ENCODE measurements at regions not wholly inside any gene's neighbourhood (a gene's known extent, or its start where the extent isn't known, plus 50 kb on each side); places are given as distances from the start of the nearest gene placed in this dataset.

DNA sequence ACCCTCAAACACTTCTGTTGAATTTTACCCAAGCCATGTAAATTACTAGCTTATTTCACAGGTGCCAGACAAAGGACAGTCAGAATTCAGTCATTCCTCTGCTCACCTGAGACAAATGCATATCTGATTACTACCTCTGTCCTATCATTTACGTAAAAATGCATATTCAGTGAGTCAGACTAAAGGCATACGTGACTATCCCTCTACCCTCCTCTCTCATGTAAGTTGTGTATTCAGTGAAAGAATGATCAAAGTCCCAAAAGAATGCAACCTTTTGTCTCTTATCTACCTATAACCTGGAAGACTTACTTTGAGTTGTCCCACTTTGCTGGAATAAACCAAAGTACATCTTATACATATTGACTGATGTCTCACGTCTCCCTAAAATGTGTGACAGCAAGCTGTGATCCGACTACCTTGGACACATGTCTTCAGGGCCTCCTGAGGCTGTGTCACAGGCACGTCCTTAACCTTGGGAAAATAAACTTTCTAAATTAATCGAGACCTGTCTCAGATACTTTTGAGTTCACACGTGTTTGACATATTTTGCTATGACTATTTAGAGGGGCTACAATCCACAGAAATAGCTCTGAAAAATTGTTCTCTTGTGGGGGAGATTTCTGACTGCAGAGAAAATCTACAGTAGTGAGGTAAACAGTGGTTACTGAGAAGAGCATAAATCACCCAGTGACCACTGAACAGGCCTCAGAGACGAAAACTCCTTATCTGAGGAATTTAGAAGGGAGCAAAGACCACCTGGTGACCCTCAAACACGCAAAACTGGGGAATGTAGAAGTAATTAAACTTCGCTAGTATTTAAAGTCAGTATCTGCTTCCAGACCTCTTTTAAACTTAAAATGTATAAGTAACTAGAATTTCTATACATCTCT lies 1575.8 kb downstream of the STIM2 start (continued):
- TF ChIP-seq EHF (CRISPR knock-in tag; IDR thresholded peaks at IDR 0.05): no peak
- no peak for TF ChIP-seq HOXB5 (CRISPR knock-in tag; IDR thresholded peaks at IDR 0.05)

DNA sequence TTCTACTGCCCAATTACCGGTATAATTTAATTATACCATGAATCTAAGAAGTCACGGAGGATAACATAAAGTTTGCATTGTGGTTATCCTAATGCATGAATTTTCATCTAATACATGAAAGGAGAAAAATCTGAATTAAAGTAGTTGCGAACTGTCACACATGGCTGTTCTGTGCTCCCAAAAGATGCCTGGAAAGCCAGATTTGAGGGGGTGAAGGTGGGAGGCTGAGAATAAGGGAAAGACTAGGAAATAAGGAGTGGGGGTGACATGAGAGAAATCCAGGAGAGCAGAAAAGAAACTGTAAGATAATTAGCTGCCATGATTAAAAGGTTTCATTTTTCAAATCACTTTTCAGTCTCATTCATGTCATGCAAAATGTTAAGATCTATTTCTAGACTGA lies 1582.7 kb downstream of the STIM2 start:
- FAIRE-seq (no peak), DNase-seq (ENCODE audit: low read depth in 1 of 2, low spot score in 1 of 2) (no peak), ATAC-seq (no peak)
- Histone ChIP-seq H3K4me1 (no peaks in the 10 kb centered on the region), H3K4me2 (no peak overlapping the region), H3K4me3 (no peak overlapping the region), H3K9me3 (no peaks in the 10 kb centered on the region), H3K27ac (no peak overlapping the region)
- 80% methylated on average over 3 of the region's 3 CpGs for WGBS (ENCODE audit: missing lambda C conversion rate)
- CTCF ChIA-PET: no interaction called here
- TF ChIP-seq, protein P1, sequence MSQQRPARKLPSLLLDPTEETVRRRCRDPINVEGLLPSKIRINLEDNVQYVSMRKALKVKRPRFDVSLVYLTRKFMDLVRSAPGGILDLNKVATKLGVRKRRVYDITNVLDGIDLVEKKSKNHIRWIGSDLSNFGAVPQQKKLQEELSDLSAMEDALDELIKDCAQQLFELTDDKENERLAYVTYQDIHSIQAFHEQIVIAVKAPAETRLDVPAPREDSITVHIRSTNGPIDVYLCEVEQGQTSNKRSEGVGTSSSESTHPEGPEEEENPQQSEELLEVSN (IDR thresholded peaks at IDR 0.05; ENCODE audit: borderline replicate concordance, low read depth): no peak
- POLR2A ChIA-PET: no interaction called here

DNA sequence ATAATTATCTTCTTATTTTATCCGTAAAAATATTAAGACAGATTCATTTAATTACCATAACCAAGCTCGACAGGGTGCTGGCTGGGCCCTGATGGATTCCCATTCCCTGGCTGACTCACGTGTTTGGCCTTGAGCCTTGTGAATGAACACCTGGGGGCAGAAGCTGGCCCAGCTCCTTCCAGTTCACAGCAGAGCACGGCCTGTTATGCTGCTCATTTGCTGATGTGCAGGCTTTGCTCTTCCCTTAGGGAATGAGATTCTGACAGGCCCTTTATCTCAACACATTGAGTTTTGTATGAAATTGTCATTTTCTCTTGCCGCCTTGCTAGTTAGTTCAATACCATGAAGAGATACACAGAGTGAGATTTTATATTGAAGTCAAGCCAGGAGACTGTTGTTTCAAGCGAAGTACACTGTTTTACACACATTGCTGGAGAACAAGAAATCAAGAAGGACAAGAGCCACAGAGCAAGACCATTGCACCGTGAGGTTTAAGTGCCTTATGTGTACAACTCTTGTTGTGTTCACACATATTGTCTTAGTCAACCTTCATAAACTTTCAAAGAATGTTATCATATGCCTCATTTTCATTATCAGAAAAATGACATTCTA lies 1583.3 kb downstream of the STIM2 start:
- FAIRE-seq: no peak

More for the DNA sequence above, 1583.3 kb downstream of the STIM2 start:
- ATAC-seq (no peak), DNase-seq (ENCODE audit: low read depth in 1 of 2, low spot score in 1 of 2) (no peak)
- CTCF ChIA-PET: no interaction called here
- Histone ChIP-seq H3K4me3 (no peak overlapping the region), H3K27ac (no peak overlapping the region), H3K4me1 (no peaks in the 10 kb centered on the region), H3K4me2 (no peak overlapping the region), H3K9me3 (no peaks in the 10 kb centered on the region)
- POLR2A ChIA-PET: no interaction called here
- 48% methylated on average over 7 of the region's 7 CpGs for WGBS (ENCODE audit: missing lambda C conversion rate)
- TF ChIP-seq, protein P2, sequence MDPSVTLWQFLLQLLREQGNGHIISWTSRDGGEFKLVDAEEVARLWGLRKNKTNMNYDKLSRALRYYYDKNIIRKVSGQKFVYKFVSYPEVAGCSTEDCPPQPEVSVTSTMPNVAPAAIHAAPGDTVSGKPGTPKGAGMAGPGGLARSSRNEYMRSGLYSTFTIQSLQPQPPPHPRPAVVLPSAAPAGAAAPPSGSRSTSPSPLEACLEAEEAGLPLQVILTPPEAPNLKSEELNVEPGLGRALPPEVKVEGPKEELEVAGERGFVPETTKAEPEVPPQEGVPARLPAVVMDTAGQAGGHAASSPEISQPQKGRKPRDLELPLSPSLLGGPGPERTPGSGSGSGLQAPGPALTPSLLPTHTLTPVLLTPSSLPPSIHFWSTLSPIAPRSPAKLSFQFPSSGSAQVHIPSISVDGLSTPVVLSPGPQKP (IDR thresholded peaks at IDR 0.05; ENCODE audit: low read depth, low read length): no peak
- TF ChIP-seq HDAC2 (IDR thresholded peaks at IDR 0.05) (no peak), RNF2 (IDR thresholded peaks at IDR 0.05; ENCODE audit: borderline replicate concordance, low read depth) (no peak), ZFP36 (IDR thresholded peaks at IDR 0.05; ENCODE audit: borderline replicate concordance, partially characterized antibody) (no peak), HOXB13 (CRISPR knock-in tag; IDR thresholded peaks at IDR 0.05; ENCODE audit: low read depth) (no peak), MYC (IDR thresholded peaks at IDR 0.05; ENCODE audit: borderline replicate concordance, low read length) (no peak), EP300 (IDR thresholded peaks at IDR 0.05) (no peak), JUNB (IDR thresholded peaks at IDR 0.05) (no peak), CBX2 (IDR thresholded peaks at IDR 0.05; ENCODE audit: borderline replicate concordance, low read depth) (no peak), ZC3H11A (IDR thresholded peaks at IDR 0.05) (no peak), NR3C1 (IDR thresholded peaks at IDR 0.05) (no peak), POLR2A (IDR thresholded peaks at IDR 0.05; ENCODE audit: low read length) (no peak), POLR2AphosphoS2 (conservative IDR thresholded peaks at IDR 0.05; ENCODE audit: low read length) (no peak), NFE2L2 (conservative IDR thresholded peaks at IDR 0.05; ENCODE audit: low read length) (no peak), CBX8 (IDR thresholded peaks at IDR 0.05) (no peak), SREBF2 (IDR thresholded peaks at IDR 0.05) (no peak), GATA3 (IDR thresholded peaks at IDR 0.05; ENCODE audit: borderline replicate concordance) (no peak)
- TF ChIP-seq, protein P1 (IDR thresholded peaks at IDR 0.05; ENCODE audit: borderline replicate concordance, low read depth): no peak
- TF ChIP-seq, protein P3, sequence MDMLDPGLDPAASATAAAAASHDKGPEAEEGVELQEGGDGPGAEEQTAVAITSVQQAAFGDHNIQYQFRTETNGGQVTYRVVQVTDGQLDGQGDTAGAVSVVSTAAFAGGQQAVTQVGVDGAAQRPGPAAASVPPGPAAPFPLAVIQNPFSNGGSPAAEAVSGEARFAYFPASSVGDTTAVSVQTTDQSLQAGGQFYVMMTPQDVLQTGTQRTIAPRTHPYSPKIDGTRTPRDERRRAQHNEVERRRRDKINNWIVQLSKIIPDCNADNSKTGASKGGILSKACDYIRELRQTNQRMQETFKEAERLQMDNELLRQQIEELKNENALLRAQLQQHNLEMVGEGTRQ (IDR thresholded peaks at IDR 0.05): no peak
- TF ChIP-seq, protein P4, sequence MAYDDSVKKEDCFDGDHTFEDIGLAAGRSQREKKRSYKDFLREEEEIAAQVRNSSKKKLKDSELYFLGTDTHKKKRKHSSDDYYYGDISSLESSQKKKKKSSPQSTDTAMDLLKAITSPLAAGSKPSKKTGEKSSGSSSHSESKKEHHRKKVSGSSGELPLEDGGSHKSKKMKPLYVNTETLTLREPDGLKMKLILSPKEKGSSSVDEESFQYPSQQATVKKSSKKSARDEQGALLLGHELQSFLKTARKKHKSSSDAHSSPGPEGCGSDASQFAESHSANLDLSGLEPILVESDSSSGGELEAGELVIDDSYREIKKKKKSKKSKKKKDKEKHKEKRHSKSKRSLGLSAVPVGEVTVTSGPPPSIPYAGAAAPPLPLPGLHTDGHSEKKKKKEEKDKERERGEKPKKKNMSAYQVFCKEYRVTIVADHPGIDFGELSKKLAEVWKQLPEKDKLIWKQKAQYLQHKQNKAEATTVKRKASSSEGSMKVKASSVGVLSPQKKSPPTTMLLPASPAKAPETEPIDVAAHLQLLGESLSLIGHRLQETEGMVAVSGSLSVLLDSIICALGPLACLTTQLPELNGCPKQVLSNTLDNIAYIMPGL (CRISPR knock-in tag; IDR thresholded peaks at IDR 0.05; ENCODE audit: borderline replicate concordance): no peak
